Stomach (tissue), 8 donors: ENCODE measurements at regions not wholly inside any gene's neighbourhood (a gene's known extent, or its start where the extent isn't known, plus 50 kb on each side); places are given as distances from the start of the nearest gene placed in this dataset.

Experiments
- DNase-seq, 2 donors: peaks; one replicate each; pipeline versions ENCODE4 v3.0.0 to v3.0.0-alpha.2; 2013 to 2019
- H3K27ac ChIP-seq, 5 donors: fragments of 200-600 bp in 4 of 5; sonication (generic) in 4 of 5; one replicate each; pipeline ENCODE4 v1.5.1; 2013 to 2019; ENCODE audit warnings: mild to moderate bottlenecking in 1 of 5, moderate library complexity in 1 of 5
- H3K27me3 ChIP-seq, 3 donors: fragments of 200-600 bp; sonication (generic); one replicate each; pipeline ENCODE4 v1.5.1; 2017 to 2019; ENCODE audit warnings: mixed run types in 1 of 3
- H3K36me3 ChIP-seq, 4 donors: fragments of 200-600 bp; sonication (generic); 1 replicate in 3 of 4; 2 replicates in 1 of 4; pipeline ENCODE4 v1.5.1; 2016 to 2019
- H3K4me1 ChIP-seq, 4 donors: fragments of 200-600 bp; sonication (generic); one replicate each; pipeline ENCODE4 v1.5.1; 2016 to 2019
- H3K4me3 ChIP-seq, 4 donors: fragments of 200-600 bp; sonication (generic) in 3 of 4; one replicate each; pipeline ENCODE4 v1.5.1; 2016 to 2019; ENCODE audit warnings: mild to moderate bottlenecking in 1 of 4
- H3K9me3 ChIP-seq, 4 donors: fragments of 200-600 bp; sonication (generic); one replicate each; pipeline ENCODE4 v1.5.1; 2016 to 2019
- EP300 ChIP-seq: sonication (generic); formaldehyde crosslinking; IDR thresholded peaks from one replicate; pipeline ENCODE4 v1.6.1; 2017; ENCODE audit warnings: antibody characterized with exemption
- POLR2A ChIP-seq, 4 donors: fragments of 450-650 bp; IDR thresholded peaks; one replicate each; pipeline ENCODE4 v1.6.1; 2016; ENCODE audit warnings: antibody characterized with exemption in 4 of 4, control low read depth in 2 of 4, mild to moderate bottlenecking in 1 of 4, moderate library complexity in 1 of 4
- POLR2AphosphoS5 ChIP-seq, 3 donors: sonication (generic); formaldehyde crosslinking; IDR thresholded peaks; one replicate each; pipeline ENCODE4 v1.6.1; 2016; ENCODE audit warnings: antibody characterized with exemption in 3 of 3
- WGBS, 5 donors: extraction: QIAGEN DNeasy Blood & Tissue Kit in 3 of 5; methylation state at CpG; one replicate each; pipeline versions ENCODE4 v1.1.5 to v1.1.7; 2013 to 2018; 5-methylcytosine and 5-hydroxymethylcytosine counted together
- intact Hi-C: fragments of 100-400 bp; cut with DNase I; formaldehyde crosslinking; loops from one replicate; pipeline ENCODE4 v1.15.1; 2023; ENCODE audit warnings: low total_unique reads
- TF ChIP-seq, protein P1 (sequence below), 7 experiments: fragments of 450-650 bp in 4 of 7; fragments of 200-600 bp in 3 of 7; sonication (generic) in 3 of 7; IDR thresholded peaks; one replicate each; pipeline ENCODE4 v1.5.1; 2016 to 2019; ENCODE audit warnings: antibody characterized with exemption in 7 of 7, control low read depth in 2 of 7, mild to moderate bottlenecking in 1 of 7
- donor health status: healthy with polysubstance abuse.
- donor health status: Bipolar disorder and iron deficiency.
- donor health status: healthy.

GRCh38 chr22:22978637-22979036, 91.0 kb downstream of the IGLL5 start:
- DNase-seq: no peak
- peaks cover 0 to 23% (median 16%) of the 10 kb centered on the region in 4 donors for H3K9me3 ChIP-seq
- H3K36me3 ChIP-seq: no peaks in the 10 kb centered on the region
- TF ChIP-seq POLR2A (IDR thresholded peaks at IDR 0.05): no peak
- no peak overlapping the region for H3K27ac ChIP-seq
- no peaks in the 10 kb centered on the region for H3K27me3 ChIP-seq
- intact Hi-C loops: no loop called here
- H3K4me1 ChIP-seq: no peaks in the 10 kb centered on the region
- H3K4me3 ChIP-seq: no peak overlapping the region

- Histone ChIP-seq H3K27ac (no peak overlapping the region), H3K4me3 (no peak overlapping the region), H3K27me3 (no peaks in the 10 kb centered on the region), H3K4me1 (no peaks in the 10 kb centered on the region), H3K36me3 (no peaks in the 10 kb centered on the region), H3K9me3 (peaks cover 0 to 23% (median 16%) of the 10 kb centered on the region in 4 donors)
- intact Hi-C loops: no loop called here
- no peak for TF ChIP-seq EP300
- TF ChIP-seq POLR2A (IDR thresholded peaks at IDR 0.05): no peak
- TF ChIP-seq POLR2AphosphoS5 (IDR thresholded peaks at IDR 0.05): no peak
- TF ChIP-seq, protein P1, sequence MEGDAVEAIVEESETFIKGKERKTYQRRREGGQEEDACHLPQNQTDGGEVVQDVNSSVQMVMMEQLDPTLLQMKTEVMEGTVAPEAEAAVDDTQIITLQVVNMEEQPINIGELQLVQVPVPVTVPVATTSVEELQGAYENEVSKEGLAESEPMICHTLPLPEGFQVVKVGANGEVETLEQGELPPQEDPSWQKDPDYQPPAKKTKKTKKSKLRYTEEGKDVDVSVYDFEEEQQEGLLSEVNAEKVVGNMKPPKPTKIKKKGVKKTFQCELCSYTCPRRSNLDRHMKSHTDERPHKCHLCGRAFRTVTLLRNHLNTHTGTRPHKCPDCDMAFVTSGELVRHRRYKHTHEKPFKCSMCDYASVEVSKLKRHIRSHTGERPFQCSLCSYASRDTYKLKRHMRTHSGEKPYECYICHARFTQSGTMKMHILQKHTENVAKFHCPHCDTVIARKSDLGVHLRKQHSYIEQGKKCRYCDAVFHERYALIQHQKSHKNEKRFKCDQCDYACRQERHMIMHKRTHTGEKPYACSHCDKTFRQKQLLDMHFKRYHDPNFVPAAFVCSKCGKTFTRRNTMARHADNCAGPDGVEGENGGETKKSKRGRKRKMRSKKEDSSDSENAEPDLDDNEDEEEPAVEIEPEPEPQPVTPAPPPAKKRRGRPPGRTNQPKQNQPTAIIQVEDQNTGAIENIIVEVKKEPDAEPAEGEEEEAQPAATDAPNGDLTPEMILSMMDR (IDR thresholded peaks at IDR 0.05): no peak
- WGBS, 5 donors: 49 to 66% (median 61%) methylated on average over 4 of the region's 4 CpGs
- DNase-seq: no peak
These were observed 91.1 kb upstream of the GNAZ start for GRCh38 chr22:22979121-22979724.

GRCh38 chr22:22979954-22980353, 90.4 kb upstream of the GNAZ start:
- Histone ChIP-seq H3K36me3 (no peaks in the 10 kb centered on the region), H3K27ac (no peak overlapping the region), H3K4me1 (no peaks in the 10 kb centered on the region), H3K9me3 (peaks cover 0 to 23% (median 16%) of the 10 kb centered on the region in 4 donors), H3K4me3 (no peak overlapping the region), H3K27me3 (no peaks in the 10 kb centered on the region)
- DNase-seq: no peak
- no peak for TF ChIP-seq EP300
- TF ChIP-seq POLR2A (IDR thresholded peaks at IDR 0.05): no peak
- TF ChIP-seq, protein P1 (IDR thresholded peaks at IDR 0.05): no peak
- TF ChIP-seq POLR2AphosphoS5 (IDR thresholded peaks at IDR 0.05): no peak
- WGBS, 5 donors: 90 to 100% (median 94%) methylated on average over 1 of the region's 1 CpG
- intact Hi-C loops: no loop called here

- no peak for TF ChIP-seq POLR2A (IDR thresholded peaks at IDR 0.05)
- TF ChIP-seq, protein P1 (IDR thresholded peaks at IDR 0.05): no peak
- no peak for TF ChIP-seq POLR2AphosphoS5 (IDR thresholded peaks at IDR 0.05)
- TF ChIP-seq EP300: no peak
- no peak overlapping the region for H3K4me3 ChIP-seq
- H3K27me3 ChIP-seq: no peaks in the 10 kb centered on the region
- no peaks in the 10 kb centered on the region for H3K36me3 ChIP-seq
- 61 to 81% (median 62%) methylated on average over 3 of the region's 3 CpGs for WGBS, 5 donors
- H3K9me3 ChIP-seq: peaks cover 0 to 23% (median 16%) of the 10 kb centered on the region in 4 donors
- no peaks in the 10 kb centered on the region for H3K4me1 ChIP-seq
- DNase-seq: no peak
- no peak overlapping the region for H3K27ac ChIP-seq
- intact Hi-C loops: no loop called here
These were observed 88.4 kb upstream of the GNAZ start for GRCh38 chr22:22981670-22982571.
